GM12878 (cell line): ENCODE measurements at regions not wholly inside any gene's neighbourhood (a gene's known extent, or its start where the extent isn't known, plus 50 kb on each side); places are given as distances from the start of the nearest gene placed in this dataset.

Source experiments
- CBX5 ChIP-seq: sonication (generic); IDR thresholded peaks from 2 replicates; pipeline ENCODE4 v1.6.1; 2016; ENCODE audit warnings: low read depth, moderate library complexity, mild to moderate bottlenecking, inconsistent platforms
- CTCF ChIP-seq, 3 experiments: IDR thresholded peaks in 2 of 3; conservative IDR thresholded peaks in 1 of 3; 2 replicates each; pipeline ENCODE4 v1.5.1; 2011; ENCODE audit warnings: low read depth in 3 of 3, low read length in 3 of 3, mild to moderate bottlenecking in 3 of 3, control low read depth in 2 of 3, moderate library complexity in 2 of 3, inconsistent platforms in 1 of 3, mixed read lengths in 1 of 3; ENCODE audit not compliant: control insufficient read depth in 2 of 3, insufficient read depth in 1 of 3; ENCODE audit errors: extremely low read depth in 1 of 3
- E2F8 ChIP-seq: fragments of 450-650 bp; IDR thresholded peaks from 2 replicates; pipeline ENCODE4 v1.6.1; 2018; ENCODE audit warnings: mild to moderate bottlenecking, low read depth, moderate library complexity; ENCODE audit not compliant: partially characterized antibody
- HDAC6 ChIP-seq: fragments of 200-600 bp; sonication (generic); IDR thresholded peaks from one replicate; pipeline ENCODE4 v1.8.0; 2017; ENCODE audit warnings: antibody characterized with exemption; ENCODE audit not compliant: unreplicated experiment
- PBX3 ChIP-seq: IDR thresholded peaks from 2 replicates; pipeline ENCODE4 v1.6.1; 2011; ENCODE audit warnings: mild to moderate bottlenecking, low read depth, low read length, moderate library complexity; ENCODE audit not compliant: insufficient replicate concordance
- POLR2AphosphoS2 ChIP-seq: IDR thresholded peaks from 2 replicates; pipeline ENCODE4 v1.6.1; 2011; ENCODE audit warnings: low read depth, mild to moderate bottlenecking, low read length, improper control_type of control experiment, moderate library complexity
- POLR2AphosphoS5 ChIP-seq: IDR thresholded peaks from 2 replicates; pipeline ENCODE4 v1.6.1; 2011; ENCODE audit warnings: mild to moderate bottlenecking, low read length, inconsistent platforms
- STAT3 ChIP-seq: IDR thresholded peaks from 2 replicates; pipeline ENCODE4 v1.6.1; 2011; ENCODE audit warnings: low read depth, low read length, improper control_type of control experiment
- TAF1 ChIP-seq: IDR thresholded peaks from 2 replicates; pipeline ENCODE4 v1.6.1; 2011; ENCODE audit warnings: mild to moderate bottlenecking, low read depth, low read length, borderline replicate concordance
- TBL1XR1 ChIP-seq: IDR thresholded peaks from 2 replicates; pipeline ENCODE4 v1.6.1; 2012; ENCODE audit warnings: low read depth, low read length, improper control_type of control experiment
- TCF3 ChIP-seq: IDR thresholded peaks from 2 replicates; pipeline ENCODE4 v1.6.1; 2012; ENCODE audit warnings: low read depth, mild to moderate bottlenecking, low read length, borderline replicate concordance; ENCODE audit not compliant: insufficient read depth
- USF1 ChIP-seq: IDR thresholded peaks from 2 replicates; pipeline ENCODE4 v1.6.1; 2011; ENCODE audit warnings: borderline replicate concordance, low read depth, mild to moderate bottlenecking, moderate library complexity, mixed read lengths, low read length; ENCODE audit not compliant: insufficient read depth; ENCODE audit errors: extremely low read length
- ZSCAN29 ChIP-seq: fragments of 450-650 bp; IDR thresholded peaks from 2 replicates; pipeline ENCODE4 v1.6.1; 2017; ENCODE audit warnings: mild to moderate bottlenecking, moderate library complexity

GRCh38 chr14:56895154-56895553 is 84.9 kb upstream of the OTX2 start:
- TF ChIP-seq CBX5: no peak
- no peak for TF ChIP-seq CTCF (IDR thresholded peaks at IDR 0.05 in 2 of 3, conservative IDR thresholded peaks at IDR 0.05 in 1 of 3; ENCODE audit: control insufficient read depth in 2 of 3, extremely low read depth in 1 of 3, insufficient read depth in 1 of 3, low read depth in 3 of 3, low read length in 3 of 3)
- no peak for TF ChIP-seq ZSCAN29
- TF ChIP-seq POLR2AphosphoS2: no peak
- TF ChIP-seq E2F8: no peak
- no peak for TF ChIP-seq TAF1
- no peak for TF ChIP-seq TCF3
- no peak for TF ChIP-seq USF1
- no peak for TF ChIP-seq PBX3
- no peak for TF ChIP-seq TBL1XR1
- TF ChIP-seq POLR2AphosphoS5: no peak
- TF ChIP-seq STAT3: no peak
- TF ChIP-seq HDAC6: no peak
